ENCODE measurements at regions not wholly inside any gene's neighbourhood (a gene's known extent, or its start where the extent isn't known, plus 50 kb on each side); places are given as distances from the start of the nearest gene placed in this dataset.
A peak's percentile ranks its signal among the peaks of the same experiment; 100 is the strongest.
"Not testable (repeated sequence)": the region's sequence is repeated elsewhere in the genome, so short reads cannot be mapped to it uniquely, and the experiment has no call there.

DNA sequence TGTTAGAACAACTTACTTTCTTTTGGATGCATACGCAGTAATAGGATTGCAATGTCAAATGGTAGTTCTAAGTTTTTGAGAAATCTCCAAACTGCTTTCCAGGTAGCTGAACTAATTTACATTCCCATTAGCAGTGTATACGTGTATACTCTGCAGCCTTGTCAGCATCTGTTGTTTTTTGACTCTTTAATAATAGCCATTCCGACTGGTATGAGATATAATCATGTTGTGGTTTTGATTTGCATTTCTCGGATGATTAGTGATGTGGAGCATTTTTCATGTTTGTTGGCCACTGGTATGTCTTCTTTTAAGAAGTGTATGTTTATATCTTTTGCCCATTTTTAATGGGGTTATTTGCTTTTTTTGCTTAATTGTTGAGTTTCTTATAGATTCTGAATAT, 76.9 kb upstream of the HNRNPA1L2 start:
- POLR2A ChIA-PET; H3K27ac ChIP-seq (ENCODE audit: low read depth, low read length); H3K4me1 ChIP-seq (ENCODE audit: control insufficient read depth in 2 of 2, insufficient read depth in 2 of 2, low read length in 2 of 2); H3K4me3 Mint-ChIP-seq; ATAC-seq; H3K36me3 ChIP-seq (ENCODE audit: control insufficient read depth in 2 of 3, insufficient read depth in 3 of 3, low read length in 3 of 3); CTCF ChIA-PET; H3K4me3 ChIP-seq (ENCODE audit: low read length); H3K9me3 Mint-ChIP-seq; H3K9me3 ChIP-seq (ENCODE audit: control insufficient read depth in 2 of 3, low read length in 3 of 3); DNase-seq; H3K27ac Mint-ChIP-seq; intact Hi-C loops (cut with micrococcal nuclease); H3K36me3 Mint-ChIP-seq; H3K4me1 Mint-ChIP-seq; H3K27me3 Mint-ChIP-seq; H3K27me3 ChIP-seq (ENCODE audit: control insufficient read depth in 2 of 2, insufficient read depth in 2 of 2, low read length in 2 of 2): not testable (repeated sequence)

GRCh38 chr13:52569904-52570602, 72.2 kb upstream of the HNRNPA1L2 start:
- CTCF ChIA-PET: interaction anchor here (0.7 kb wide), 1 partner anchor 53 kb away, joined by 3 read pairs; no protein-coding TSS in a partner anchor
- H3K36me3 Mint-ChIP-seq; H3K27me3 ChIP-seq (ENCODE audit: control insufficient read depth in 2 of 2, insufficient read depth in 2 of 2, low read length in 2 of 2); H3K9me3 ChIP-seq (ENCODE audit: control insufficient read depth in 2 of 3, low read length in 3 of 3); H3K4me1 ChIP-seq (ENCODE audit: control insufficient read depth in 2 of 2, insufficient read depth in 2 of 2, low read length in 2 of 2); H3K27me3 Mint-ChIP-seq; H3K4me3 ChIP-seq (ENCODE audit: low read length); H3K4me1 Mint-ChIP-seq; H3K27ac ChIP-seq (ENCODE audit: low read depth, low read length); POLR2A ChIA-PET; intact Hi-C loops (cut with micrococcal nuclease); H3K4me3 Mint-ChIP-seq; H3K9me3 Mint-ChIP-seq; H3K27ac Mint-ChIP-seq; H3K36me3 ChIP-seq (ENCODE audit: control insufficient read depth in 2 of 3, insufficient read depth in 3 of 3, low read length in 3 of 3): not testable (repeated sequence)
- peak in 5 of 9 donors; percentile 0 to 22 (median 2) for DNase-seq
- ATAC-seq: peak; percentile 72

- H3K27me3 Mint-ChIP-seq; H3K4me3 Mint-ChIP-seq; H3K36me3 ChIP-seq (ENCODE audit: control insufficient read depth in 2 of 3, insufficient read depth in 3 of 3, low read length in 3 of 3); DNase-seq; H3K36me3 Mint-ChIP-seq; H3K27me3 ChIP-seq (ENCODE audit: control insufficient read depth in 2 of 2, insufficient read depth in 2 of 2, low read length in 2 of 2); ATAC-seq; H3K4me1 ChIP-seq (ENCODE audit: control insufficient read depth in 2 of 2, insufficient read depth in 2 of 2, low read length in 2 of 2); CTCF ChIA-PET; H3K27ac ChIP-seq (ENCODE audit: low read depth, low read length); H3K27ac Mint-ChIP-seq; intact Hi-C loops (cut with micrococcal nuclease); POLR2A ChIA-PET; H3K4me1 Mint-ChIP-seq; H3K4me3 ChIP-seq (ENCODE audit: low read length); H3K9me3 Mint-ChIP-seq; H3K9me3 ChIP-seq (ENCODE audit: control insufficient read depth in 2 of 3, low read length in 3 of 3): not testable (repeated sequence)
These were observed 71.1 kb upstream of the HNRNPA1L2 start for GRCh38 chr13:52571163-52571562.

DNA sequence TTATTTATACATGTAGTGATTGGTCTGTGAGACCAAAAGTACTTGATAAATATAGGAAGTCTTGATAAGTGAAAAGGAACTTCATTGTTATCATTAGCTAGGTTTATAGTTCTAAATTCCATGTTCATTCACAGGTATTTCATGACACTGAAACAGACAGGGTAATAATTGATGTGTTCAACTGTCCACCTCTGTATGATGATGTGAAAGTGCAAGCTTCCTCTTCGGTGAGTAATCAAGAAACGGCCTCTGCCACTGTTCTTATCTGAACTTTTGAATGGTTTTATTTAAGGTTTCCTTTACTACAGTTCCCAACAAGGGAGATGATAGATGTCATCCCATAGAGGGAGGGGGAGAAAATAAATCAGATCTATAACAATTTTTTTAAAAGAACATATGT, 59.3 kb upstream of the HNRNPA1L2 start:
- ATAC-seq; DNase-seq; H3K27me3 ChIP-seq (ENCODE audit: control insufficient read depth in 2 of 2, insufficient read depth in 2 of 2, low read length in 2 of 2); CTCF ChIA-PET; H3K9me3 Mint-ChIP-seq; H3K36me3 Mint-ChIP-seq; H3K4me3 Mint-ChIP-seq; H3K4me1 ChIP-seq (ENCODE audit: control insufficient read depth in 2 of 2, insufficient read depth in 2 of 2, low read length in 2 of 2); H3K4me3 ChIP-seq (ENCODE audit: low read length); H3K27ac Mint-ChIP-seq; H3K36me3 ChIP-seq (ENCODE audit: control insufficient read depth in 2 of 3, insufficient read depth in 3 of 3, low read length in 3 of 3); H3K27ac ChIP-seq (ENCODE audit: low read depth, low read length); H3K9me3 ChIP-seq (ENCODE audit: control insufficient read depth in 2 of 3, low read length in 3 of 3); intact Hi-C loops (cut with micrococcal nuclease); H3K4me1 Mint-ChIP-seq; POLR2A ChIA-PET: not testable (repeated sequence)
- H3K27me3 Mint-ChIP-seq: peaks cover 0 to 17% (median under 1%) of the 10 kb centered on the region in 5 donors

All from naive thymus-derived CD4-positive, alpha-beta T cell (primary cell).